Esophagus muscularis mucosa (tissue), 4 donors: ENCODE measurements at regions not wholly inside any gene's neighbourhood (a gene's known extent, or its start where the extent isn't known, plus 50 kb on each side); places are given as distances from the start of the nearest gene placed in this dataset.
A peak's percentile ranks its signal among the peaks of the same experiment; 100 is the strongest.

ENCODE experiments used
- DNase-seq: peaks from one replicate; pipeline ENCODE4 v3.0.0-alpha.2; 2017; ENCODE audit errors: extremely low spot score
- H3K27ac ChIP-seq, 4 donors: fragments of 200-600 bp; sonication (generic); replicated peaks in 1 of 4; 1 replicate in 3 of 4; 2 replicates in 1 of 4; pipeline ENCODE4 v1.5.1; 2016 to 2019; ENCODE audit warnings: mild to moderate bottlenecking in 1 of 4
- H3K27me3 ChIP-seq, 4 donors: fragments of 200-600 bp; sonication (generic); one replicate each; pipeline versions ENCODE4 v1.5.1 to v1.6.0; 2016 to 2019
- H3K36me3 ChIP-seq, 4 donors: fragments of 200-600 bp; sonication (generic); one replicate each; pipeline ENCODE4 v1.5.1; 2016 to 2019
- H3K4me1 ChIP-seq, 4 donors: fragments of 200-600 bp; sonication (generic); one replicate each; pipeline ENCODE4 v1.5.1; 2016 to 2019
- H3K4me3 ChIP-seq, 4 donors: fragments of 200-600 bp; sonication (generic); 1 replicate in 2 of 4; 2 replicates in 2 of 4; pipeline ENCODE4 v1.5.1; 2016 to 2019; ENCODE audit warnings: mild to moderate bottlenecking in 4 of 4, moderate library complexity in 1 of 4
- H3K9me3 ChIP-seq, 4 donors: fragments of 200-600 bp; sonication (generic); 1 replicate in 3 of 4; 2 replicates in 1 of 4; pipeline ENCODE4 v1.5.1; 2016 to 2019
- EP300 ChIP-seq: sonication (generic); formaldehyde crosslinking; IDR thresholded peaks from one replicate; pipeline ENCODE4 v1.6.1; 2017; ENCODE audit warnings: antibody characterized with exemption
- POLR2A ChIP-seq: fragments of 450-650 bp; IDR thresholded peaks from one replicate; pipeline ENCODE4 v1.6.1; 2017; ENCODE audit warnings: antibody characterized with exemption, moderate library complexity, mild to moderate bottlenecking, low read depth
- POLR2AphosphoS5 ChIP-seq, 2 donors: sonication (generic); formaldehyde crosslinking; IDR thresholded peaks; one replicate each; pipeline ENCODE4 v1.6.1; 2017; ENCODE audit warnings: antibody characterized with exemption in 2 of 2
- WGBS: methylation state at CpG from one replicate; pipeline ENCODE4 v1.1.5; 2018; 5-methylcytosine and 5-hydroxymethylcytosine counted together
- intact Hi-C: fragments of 100-400 bp; cut with DNase I; formaldehyde crosslinking; loops from one replicate; pipeline ENCODE4 v1.15.1; 2023
- TF ChIP-seq, protein P1 (sequence below), 3 experiments: fragments of 200-600 bp in 2 of 3; fragments of 450-650 bp in 1 of 3; sonication (generic) in 2 of 3; IDR thresholded peaks; one replicate each; pipeline ENCODE4 v1.5.1; 2017 to 2019; ENCODE audit warnings: antibody characterized with exemption in 3 of 3, mild to moderate bottlenecking in 2 of 3, moderate library complexity in 1 of 3

DNA sequence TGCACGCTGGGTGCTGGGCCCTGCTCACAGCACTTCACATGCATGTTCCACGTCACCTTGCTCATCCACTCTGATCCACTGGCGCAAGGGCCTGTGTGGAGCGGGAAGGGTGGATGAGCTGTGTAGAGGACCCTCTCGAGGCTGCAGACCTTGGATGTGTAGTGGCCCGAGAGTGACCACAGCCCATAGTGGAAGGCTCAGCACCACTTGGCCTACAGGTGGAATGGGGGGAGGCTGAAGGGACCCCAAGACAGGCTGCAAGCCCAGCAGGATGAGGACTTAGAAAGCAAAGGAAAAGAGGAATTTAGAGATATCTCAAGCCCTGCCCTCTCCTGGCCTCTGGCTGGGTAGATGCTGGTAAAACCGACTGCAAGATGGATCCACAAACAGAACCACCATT lies 175.9 kb upstream of the COPS8 start:
- intact Hi-C loops, result no loop called here
- H3K4me1 ChIP-seq, result no peaks in the 10 kb centered on the region
- no peaks in the 10 kb centered on the region for H3K36me3 ChIP-seq
- no peak overlapping the region for H3K4me3 ChIP-seq
- no peaks in the 10 kb centered on the region for H3K9me3 ChIP-seq
- TF ChIP-seq POLR2A, result no peak
- TF ChIP-seq EP300, result no peak
- TF ChIP-seq, protein P1, sequence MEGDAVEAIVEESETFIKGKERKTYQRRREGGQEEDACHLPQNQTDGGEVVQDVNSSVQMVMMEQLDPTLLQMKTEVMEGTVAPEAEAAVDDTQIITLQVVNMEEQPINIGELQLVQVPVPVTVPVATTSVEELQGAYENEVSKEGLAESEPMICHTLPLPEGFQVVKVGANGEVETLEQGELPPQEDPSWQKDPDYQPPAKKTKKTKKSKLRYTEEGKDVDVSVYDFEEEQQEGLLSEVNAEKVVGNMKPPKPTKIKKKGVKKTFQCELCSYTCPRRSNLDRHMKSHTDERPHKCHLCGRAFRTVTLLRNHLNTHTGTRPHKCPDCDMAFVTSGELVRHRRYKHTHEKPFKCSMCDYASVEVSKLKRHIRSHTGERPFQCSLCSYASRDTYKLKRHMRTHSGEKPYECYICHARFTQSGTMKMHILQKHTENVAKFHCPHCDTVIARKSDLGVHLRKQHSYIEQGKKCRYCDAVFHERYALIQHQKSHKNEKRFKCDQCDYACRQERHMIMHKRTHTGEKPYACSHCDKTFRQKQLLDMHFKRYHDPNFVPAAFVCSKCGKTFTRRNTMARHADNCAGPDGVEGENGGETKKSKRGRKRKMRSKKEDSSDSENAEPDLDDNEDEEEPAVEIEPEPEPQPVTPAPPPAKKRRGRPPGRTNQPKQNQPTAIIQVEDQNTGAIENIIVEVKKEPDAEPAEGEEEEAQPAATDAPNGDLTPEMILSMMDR (IDR thresholded peaks at IDR 0.05), result no peak
- no peak for TF ChIP-seq POLR2AphosphoS5 (IDR thresholded peaks at IDR 0.05)
- H3K27ac ChIP-seq, result no peak overlapping the region
- 86% methylated on average over 7 of the region's 7 CpGs for WGBS
- H3K27me3 ChIP-seq, result peaks cover 0 to 50% (median 0%) of the 10 kb centered on the region in 4 donors
- no peak for DNase-seq

- DNase-seq, result peak; percentile 62
- Histone ChIP-seq H3K27ac (no peak overlapping the region), H3K27me3 (peaks cover 0 to 41% (median 0%) of the 10 kb centered on the region in 4 donors), H3K36me3 (no peaks in the 10 kb centered on the region), H3K9me3 (no peaks in the 10 kb centered on the region), H3K4me1 (no peaks in the 10 kb centered on the region), H3K4me3 (no peak overlapping the region)
- intact Hi-C loops, result no loop called here
- TF ChIP-seq POLR2A (no peak), POLR2AphosphoS5 (IDR thresholded peaks at IDR 0.05) (no peak), EP300 (no peak)
- TF ChIP-seq, protein P1 (IDR thresholded peaks at IDR 0.05), result no peak
- WGBS, result 75% methylated on average over 14 of the region's 14 CpGs
These were observed 174.8 kb upstream of the COPS8 start for GRCh38 chr2:236910781-236911495.

GRCh38 chr2:236912326-236913120 lies 173.2 kb upstream of the COPS8 start:
- Histone ChIP-seq H3K36me3 (no peaks in the 10 kb centered on the region), H3K9me3 (no peaks in the 10 kb centered on the region), H3K4me1 (no peaks in the 10 kb centered on the region), H3K4me3 (no peak overlapping the region), H3K27ac (no peak overlapping the region), H3K27me3 (peaks cover 0 to 38% (median 0%) of the 10 kb centered on the region in 4 donors)
- TF ChIP-seq POLR2AphosphoS5 (IDR thresholded peaks at IDR 0.05), result no peak
- TF ChIP-seq POLR2A, result no peak
- TF ChIP-seq, protein P1 (IDR thresholded peaks at IDR 0.05), result no peak
- TF ChIP-seq EP300, result no peak
- 62% methylated on average over 18 of the region's 18 CpGs for WGBS
- DNase-seq, result peak; percentile 70
- intact Hi-C loops, result no loop called here

- Histone ChIP-seq H3K27ac (no peak overlapping the region), H3K27me3 (peaks cover 0 to 23% (median 0%) of the 10 kb centered on the region in 4 donors), H3K9me3 (no peaks in the 10 kb centered on the region), H3K4me1 (no peaks in the 10 kb centered on the region), H3K36me3 (no peaks in the 10 kb centered on the region), H3K4me3 (no peak overlapping the region)
- TF ChIP-seq, protein P1 (IDR thresholded peaks at IDR 0.05), result no peak
- 59% methylated on average over 2 of the region's 2 CpGs for WGBS
- intact Hi-C loops, result no loop called here
- DNase-seq, result peak; percentile 90
These were observed 170.5 kb upstream of the COPS8 start for GRCh38 chr2:236915186-236915585.
